D341Med (cell line): ENCODE measurements at regions not wholly inside any gene's neighbourhood (a gene's known extent, or its start where the extent isn't known, plus 50 kb on each side); places are given as distances from the start of the nearest gene placed in this dataset.
"Not testable (repeated sequence)": the region's sequence is repeated elsewhere in the genome, so short reads cannot be mapped to it uniquely, and the experiment has no call there.

Experiments
- DNase-seq: peaks from one replicate; pipeline ENCODE4 v3.0.0; 2012; ENCODE audit warnings: low spot score

DNA sequence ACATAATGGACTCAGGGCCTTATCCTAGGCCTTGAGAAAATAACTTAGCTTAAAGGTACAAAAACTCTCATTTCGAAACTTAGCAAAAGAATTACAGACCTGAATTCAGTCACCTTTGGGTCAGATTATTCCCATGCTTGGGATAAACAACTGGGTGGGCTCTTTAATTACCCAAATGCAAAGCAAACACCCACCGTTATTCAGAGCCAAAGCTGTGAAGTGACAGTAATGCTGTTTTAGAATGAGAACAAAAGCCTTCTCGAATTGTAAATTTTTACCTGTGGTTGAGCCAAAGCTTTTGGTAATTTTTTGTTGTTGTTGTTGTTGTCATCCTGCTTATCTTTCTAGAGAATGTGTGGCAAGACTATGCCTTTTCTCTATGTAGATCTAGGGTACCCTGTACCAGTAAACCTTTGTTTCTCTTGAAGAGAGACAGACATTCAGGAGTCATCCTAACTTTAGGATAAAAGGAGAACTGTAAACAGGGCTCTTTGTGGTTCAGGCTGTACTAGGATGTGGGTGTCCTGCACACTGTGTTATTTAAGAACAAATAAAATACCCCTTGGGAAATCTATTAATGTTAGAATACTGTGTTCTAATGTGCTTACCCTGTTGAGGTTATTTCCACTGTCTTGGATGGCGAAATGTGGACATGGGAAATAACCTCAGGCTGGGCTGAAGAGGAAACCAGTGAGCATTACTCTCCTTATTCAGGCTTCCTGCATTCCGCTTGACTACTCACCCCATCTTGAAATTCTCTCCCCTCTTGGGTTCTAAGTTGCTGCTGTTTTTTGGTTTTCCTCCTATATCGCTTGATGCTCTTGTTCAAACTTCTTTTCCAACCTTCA is 480.7 kb downstream of the CD83 start:
- no peak for DNase-seq

GRCh38 chr6:14600306-14600705 is 482.7 kb downstream of the CD83 start:
- not testable (repeated sequence) for DNase-seq

DNA sequence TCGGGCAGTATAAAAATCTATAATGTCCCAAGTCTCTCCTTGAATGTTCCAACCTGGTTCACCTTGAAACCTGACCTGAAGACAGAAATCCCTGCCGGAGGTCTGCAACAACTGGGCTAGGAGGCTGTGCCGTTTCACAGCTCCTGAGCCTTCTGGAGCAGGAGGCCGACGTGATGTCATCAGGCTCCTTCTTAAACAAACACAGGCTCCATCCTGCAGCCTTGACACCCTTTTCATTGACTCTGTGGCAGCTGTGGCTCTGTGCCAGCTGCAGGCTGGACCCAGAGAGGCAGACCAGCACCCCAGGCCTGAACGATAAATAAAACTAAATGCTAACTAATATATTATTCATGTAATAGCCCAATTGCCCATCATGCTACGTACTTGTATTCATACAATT is 483.9 kb downstream of the CD83 start:
- no peak for DNase-seq

DNA sequence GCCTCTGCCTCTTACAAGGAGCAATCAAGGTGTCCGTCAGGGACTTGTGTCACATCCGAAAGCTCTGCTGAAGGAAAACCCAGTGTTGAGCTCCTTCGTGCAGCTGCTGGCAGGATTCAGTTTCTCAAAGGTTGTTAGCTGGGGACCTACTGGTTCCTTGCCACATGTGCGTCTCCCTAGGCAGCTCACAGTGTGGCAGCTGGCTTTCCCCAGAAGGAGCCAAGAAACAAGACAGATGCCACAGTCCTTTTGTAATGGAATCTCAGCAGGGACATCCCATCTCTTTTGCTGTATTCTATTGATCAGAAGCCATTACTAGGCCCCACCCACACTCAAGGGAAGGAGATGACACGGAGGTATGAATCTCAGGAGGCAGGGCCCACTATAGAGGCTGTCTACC is 488.8 kb downstream of the CD83 start:
- no peak for DNase-seq

- no peak for DNase-seq
Measured at GRCh38 chr6:14610141-14610540, 492.6 kb downstream of the CD83 start.

GRCh38 chr6:14612016-14612980 is 494.7 kb downstream of the CD83 start:
- DNase-seq: no peak

DNA sequence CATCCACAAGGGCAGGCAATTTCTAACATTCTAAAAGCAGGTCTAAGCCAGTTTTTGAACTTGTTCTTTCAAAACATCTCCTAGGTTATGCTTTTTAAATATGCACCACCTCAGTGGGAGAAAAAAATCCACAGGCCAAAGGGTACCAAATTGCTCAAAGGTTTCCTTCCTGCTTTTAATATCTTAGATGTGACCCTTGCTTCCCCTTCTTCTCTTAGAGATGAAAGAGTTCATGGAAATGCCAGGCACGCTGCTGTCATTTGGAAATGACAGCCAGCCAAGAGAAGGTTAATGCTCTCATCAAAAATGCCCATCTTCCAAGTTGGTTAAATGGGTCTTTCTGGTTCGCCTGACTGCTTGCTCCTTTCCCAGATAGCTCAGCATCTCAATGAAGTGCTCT is 497.1 kb downstream of the CD83 start:
- no peak for DNase-seq

DNA sequence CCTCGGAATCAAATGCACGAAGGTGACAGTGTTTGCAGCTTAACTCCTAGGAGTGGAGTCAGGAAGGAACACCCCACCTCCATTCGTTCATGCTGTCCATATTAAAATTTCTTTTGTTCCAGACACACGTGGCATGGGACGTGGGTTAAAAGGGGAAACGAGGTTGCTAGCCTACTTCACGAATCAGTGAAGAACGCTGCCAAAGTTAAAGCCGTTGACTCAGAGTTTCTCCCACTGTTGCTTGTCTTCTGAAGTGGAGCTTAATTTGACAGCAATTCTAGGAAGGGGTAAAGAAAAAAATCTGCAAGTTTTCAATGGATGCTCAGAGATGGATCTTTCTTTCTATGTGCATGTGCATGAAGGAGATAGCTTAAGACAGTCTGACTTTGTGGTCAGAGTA is 499.1 kb downstream of the CD83 start:
- DNase-seq: no peak

DNA sequence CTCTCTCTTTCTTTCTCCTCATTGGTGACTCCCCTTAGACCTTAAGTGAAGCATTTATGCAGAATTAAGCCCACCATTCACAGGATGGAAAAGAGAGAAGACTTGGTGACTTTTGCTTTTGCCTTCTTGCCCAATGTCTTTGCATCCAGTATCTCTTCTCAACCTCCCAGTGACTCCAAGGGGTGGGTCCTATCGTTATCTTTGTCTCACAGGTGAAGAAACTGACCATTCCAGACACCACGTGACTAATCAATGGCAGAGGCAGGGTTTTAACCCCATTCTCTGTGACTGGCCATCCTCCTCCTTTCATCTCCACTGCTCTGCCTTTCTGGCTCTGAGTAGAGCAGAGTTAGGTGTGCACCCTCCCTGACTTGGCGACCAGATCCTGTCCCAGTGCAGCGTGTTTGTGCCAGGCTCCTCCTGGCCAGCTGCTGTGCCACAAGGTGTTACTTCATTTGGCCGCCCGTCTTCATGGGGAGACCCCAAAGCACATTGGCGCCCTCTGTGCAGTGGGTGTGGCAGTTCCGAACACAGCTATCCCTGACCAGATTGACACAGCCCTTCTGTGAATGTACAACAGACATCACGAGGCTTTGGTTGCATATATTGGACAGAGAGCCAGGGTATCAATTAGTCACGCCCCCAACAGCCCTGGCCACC is 501.3 kb downstream of the CD83 start:
- DNase-seq: no peak

GRCh38 chr6:14619419-14619781 is 501.8 kb downstream of the CD83 start:
- no peak for DNase-seq

GRCh38 chr6:14620522-14620921 is 502.9 kb downstream of the CD83 start:
- no peak for DNase-seq

DNA sequence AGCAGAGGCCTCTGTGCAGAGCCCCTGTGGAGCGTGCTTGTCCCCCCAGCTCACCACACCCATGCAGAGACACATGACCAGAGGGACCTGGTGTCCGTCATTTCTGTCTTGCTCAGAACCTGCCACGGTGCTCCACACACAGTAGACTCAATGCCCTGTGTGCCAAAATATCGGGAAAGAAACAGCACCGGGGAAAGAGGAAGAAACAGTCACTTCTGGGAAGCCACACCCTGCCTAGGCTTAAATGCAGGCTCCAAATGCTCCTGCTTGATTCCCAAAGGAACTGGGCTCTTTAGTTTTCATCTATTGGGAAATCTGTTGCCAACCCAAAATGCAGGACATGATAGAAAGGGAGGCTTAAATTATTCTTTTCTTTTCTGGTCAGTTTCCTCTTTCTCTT is 503.9 kb downstream of the CD83 start:
- no peak for DNase-seq

DNA sequence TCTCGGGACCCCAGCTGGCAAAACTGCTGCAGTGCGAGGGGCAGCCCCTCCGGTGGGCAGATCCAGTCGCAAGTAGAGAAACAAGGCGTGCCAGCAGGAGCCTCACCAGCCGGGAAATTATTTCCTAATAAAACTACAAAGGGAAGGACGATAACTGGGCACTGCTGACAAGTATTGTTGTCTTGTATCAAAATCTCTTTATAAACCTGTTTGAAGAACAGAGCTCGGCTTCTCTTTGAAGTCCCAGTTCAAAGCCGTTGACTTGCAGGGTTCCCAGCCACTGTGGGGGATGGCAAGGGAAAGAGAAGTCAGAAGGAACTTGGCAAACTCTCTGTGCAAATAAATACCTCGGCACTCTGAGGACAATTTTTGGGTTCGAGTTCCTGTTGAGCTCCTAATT is 504.5 kb downstream of the CD83 start:
- DNase-seq: no peak

- no peak for DNase-seq
Measured at GRCh38 chr6:14622909-14623505, 505.4 kb downstream of the CD83 start.

- DNase-seq: no peak
Measured at GRCh38 chr6:14625173-14625895, 507.8 kb downstream of the CD83 start.

- no peak for DNase-seq
Measured at GRCh38 chr6:14626556-14626955, 509.0 kb downstream of the CD83 start.

DNA sequence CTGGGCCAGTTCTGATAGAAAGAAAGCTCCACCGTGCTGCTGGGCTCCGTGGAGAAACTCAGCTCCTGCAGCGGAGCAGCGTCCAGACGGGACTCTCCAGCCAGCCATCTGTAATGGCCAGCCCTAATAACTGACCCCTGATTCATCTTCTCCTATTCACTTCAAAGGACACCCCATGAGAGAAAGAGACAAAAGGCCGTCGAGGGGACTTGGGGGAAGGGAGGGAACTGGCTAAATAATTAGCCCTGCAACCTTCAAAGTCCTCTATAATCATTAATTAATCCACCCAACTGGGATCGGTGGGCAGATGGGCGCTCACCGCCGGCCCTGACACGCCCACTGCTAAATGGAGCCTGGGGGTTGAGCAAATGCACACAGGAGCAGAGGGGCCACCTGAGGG is 512.4 kb downstream of the CD83 start:
- no peak for DNase-seq

DNA sequence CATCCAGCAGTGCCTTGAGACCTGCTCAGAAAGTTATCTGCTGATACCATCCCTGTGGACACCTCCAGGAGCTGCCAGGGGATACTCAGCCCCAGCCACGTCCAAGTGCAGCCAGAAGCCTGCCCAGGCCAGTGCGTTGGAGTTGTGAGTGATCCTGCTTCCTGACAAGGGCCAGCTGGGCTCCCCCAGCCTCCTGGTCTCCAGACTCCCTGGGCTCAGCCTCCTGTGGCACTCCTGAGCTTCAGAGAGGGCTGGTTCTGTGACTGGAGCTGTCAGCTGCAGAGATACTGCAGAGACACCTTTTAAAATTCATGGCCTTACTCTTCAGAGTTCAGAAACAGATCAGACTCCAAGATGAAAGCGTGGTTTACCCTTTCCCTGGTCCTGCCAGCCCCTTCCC is 515.9 kb downstream of the CD83 start:
- DNase-seq: no peak

GRCh38 chr6:14634072-14634471 is 516.5 kb downstream of the CD83 start:
- no peak for DNase-seq

GRCh38 chr6:14635195-14635594 is 517.6 kb downstream of the CD83 start:
- DNase-seq: no peak

DNA sequence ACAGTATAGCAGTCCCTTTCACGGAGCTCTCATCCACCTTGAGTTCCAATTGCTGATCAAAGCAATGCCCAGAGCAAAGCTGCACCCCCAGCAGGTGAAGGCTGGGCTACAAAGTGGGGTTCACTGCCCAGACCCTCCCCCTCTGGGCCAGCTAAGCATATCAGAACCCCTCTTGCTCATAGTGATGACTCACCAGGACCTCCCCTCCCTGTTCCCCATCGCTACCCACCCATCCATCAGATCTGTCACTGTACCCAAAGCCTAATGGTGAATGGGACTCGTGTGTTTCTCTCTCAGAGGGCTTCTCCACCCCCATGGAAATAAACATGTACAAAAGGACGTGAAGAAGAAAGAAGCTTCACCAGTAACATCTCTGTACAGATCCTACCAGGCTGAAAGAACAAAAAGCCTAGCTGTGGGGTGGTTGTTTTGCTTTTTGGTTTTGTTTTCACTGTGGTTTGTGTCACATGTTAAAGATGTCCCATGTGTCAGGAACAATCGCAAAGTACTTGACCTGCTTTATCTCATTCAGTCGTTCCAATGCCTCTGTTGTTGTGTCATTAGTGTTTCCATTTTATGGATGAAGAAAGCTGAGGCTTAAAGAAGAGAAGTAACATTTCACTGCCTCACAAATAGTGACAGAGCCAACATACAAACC is 518.5 kb downstream of the CD83 start:
- DNase-seq: no peak
